ENCODE measurements at regions not wholly inside any gene's neighbourhood (a gene's known extent, or its start where the extent isn't known, plus 50 kb on each side); places are given as distances from the start of the nearest gene placed in this dataset.
"Not testable (repeated sequence)": the region's sequence is repeated elsewhere in the genome, so short reads cannot be mapped to it uniquely, and the experiment has no call there.

DNA sequence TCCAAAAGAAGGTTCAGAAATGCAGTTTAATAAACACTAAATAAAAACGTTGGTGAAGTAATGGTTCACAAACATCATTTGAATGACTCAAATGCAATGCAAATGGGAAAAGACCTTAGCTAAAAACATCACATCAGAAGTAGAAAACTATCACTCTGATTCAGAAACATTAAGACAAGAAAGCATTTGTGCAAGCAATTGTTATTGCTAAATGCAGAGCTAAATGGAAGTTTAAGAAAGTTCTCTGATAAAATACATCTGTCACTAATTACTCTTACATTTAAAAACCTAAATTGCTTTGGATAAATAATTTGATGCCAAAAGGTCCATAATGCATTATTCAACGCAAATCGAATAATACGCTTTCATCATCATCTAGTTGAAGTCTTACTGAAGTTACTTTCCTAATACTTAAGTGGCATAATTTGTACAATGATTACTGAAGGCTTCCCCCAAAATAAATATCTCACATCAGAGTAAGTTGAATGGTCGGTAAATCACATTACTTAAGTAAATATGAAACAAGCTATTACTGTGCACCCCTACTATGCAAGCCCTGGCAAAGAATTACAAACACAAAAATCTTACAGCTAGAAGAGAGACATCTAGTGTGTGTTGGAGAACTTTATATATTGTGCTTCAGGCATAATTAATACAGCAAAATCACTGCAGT is 105.7 kb upstream of the KCTD1 start:
- no peak for DNase-seq (ENCODE audit: low spot score)

DNA sequence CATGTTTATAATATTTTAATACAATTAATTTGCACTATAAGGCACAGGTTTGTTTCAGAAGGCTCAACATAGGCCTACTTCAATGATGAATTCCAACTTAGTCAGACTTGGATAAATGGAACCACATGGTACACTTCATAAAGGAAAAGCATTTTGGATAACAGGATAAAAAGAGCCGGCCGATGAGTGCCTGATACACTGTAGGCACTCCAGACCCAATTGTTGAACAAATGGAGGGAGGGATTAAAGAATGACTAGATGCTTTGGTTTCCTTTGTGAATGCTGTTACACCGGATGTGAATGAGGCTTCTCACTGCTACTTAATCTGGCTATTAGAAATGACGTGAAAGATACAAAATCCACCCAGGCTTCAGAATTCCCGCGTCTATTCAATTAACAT is 104.1 kb upstream of the KCTD1 start:
- no peak for DNase-seq (ENCODE audit: low spot score)

DNA sequence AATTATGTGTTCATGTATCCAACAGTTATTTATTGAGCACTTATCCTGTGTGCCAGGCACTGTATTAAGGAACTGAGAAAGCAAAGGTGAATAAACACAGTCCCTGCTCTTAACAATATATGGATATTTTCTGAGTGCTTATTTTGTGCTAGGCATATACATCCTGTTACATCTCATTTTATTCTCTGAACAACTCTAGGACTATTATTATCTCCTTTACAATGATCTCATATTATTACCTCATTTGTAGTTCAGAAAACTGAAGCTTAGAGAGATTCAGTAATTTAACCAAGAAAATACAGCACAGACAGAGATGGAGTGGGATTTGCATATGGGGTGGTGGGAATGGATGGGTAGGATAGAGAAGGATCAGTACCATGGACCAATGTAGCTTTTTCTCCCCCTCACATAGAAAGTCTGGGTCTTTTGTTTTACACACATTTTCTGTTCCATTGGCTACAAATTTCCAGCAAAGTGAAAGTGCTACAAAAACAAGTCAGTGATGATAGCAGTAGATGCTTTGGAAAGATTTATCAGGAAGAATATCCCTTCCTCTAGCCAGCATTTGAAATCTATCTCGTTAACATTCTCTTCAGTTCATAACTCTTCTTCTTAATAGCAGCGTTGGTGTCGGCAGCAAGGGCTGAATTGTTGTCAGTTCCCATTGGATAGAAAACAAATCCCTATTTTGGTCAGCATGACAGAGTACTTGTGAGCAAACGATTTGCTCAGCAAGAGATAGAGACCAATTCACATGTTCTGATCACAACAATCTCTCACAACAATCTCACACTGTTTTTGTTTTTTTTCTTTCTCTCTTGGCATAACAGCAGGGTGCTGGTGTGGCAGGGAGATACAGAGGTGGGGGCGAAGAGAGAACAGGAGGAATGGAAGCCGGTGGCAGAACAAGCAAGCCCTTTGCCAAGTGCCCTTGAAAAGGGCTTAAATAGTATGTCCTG is 102.2 kb upstream of the KCTD1 start:
- no peak for DNase-seq (ENCODE audit: low spot score)

DNA sequence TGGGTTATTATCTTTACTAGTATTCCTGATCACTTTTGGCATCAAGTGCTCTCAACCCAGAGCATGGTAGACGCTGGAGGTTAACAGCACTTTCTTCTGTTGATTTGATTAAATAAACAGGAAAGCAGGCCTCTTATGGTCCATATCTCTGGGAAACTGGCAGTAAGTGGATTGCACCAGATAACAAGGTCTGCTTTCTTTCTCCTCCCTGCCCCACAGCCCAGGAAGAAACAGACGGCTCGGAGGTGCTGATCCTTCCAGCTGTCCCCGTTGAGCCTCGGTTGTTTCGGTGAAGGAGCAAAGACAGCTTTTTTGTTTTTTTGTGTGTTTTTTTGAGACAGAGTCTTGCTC is 100.8 kb upstream of the KCTD1 start:
- DNase-seq (ENCODE audit: low spot score), result no peak

DNA sequence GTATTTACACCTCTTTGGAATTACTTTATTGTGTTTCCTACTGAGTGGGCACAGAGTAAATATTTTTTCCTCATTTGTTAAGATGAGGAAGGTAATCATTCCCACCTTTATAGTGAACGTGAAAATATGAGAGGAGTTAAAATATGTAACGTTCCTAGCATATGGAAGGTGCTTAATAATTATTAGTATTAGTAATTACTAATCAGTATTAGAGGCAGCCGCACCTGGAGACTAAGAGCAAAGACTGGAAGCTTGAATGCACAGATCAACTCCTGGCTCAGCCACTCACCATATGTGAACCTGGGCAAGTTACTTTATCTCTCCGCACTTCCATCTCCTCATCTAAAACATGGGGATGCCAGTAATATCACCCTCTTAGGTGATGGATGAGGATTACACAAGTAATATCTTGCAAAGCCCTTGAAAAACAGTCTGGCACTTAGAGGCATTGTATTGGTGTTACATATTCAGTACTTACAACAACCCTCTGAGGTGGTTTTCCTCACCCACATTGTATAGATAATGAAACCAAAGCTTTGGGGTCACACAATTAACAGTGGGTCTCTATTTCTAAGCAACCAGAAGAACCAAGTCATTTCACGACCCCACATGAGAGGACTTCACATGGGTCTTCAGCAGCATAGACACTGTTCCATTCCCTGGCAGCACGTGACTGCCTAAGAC is 100.3 kb upstream of the KCTD1 start:
- no peak for DNase-seq (ENCODE audit: low spot score)

DNA sequence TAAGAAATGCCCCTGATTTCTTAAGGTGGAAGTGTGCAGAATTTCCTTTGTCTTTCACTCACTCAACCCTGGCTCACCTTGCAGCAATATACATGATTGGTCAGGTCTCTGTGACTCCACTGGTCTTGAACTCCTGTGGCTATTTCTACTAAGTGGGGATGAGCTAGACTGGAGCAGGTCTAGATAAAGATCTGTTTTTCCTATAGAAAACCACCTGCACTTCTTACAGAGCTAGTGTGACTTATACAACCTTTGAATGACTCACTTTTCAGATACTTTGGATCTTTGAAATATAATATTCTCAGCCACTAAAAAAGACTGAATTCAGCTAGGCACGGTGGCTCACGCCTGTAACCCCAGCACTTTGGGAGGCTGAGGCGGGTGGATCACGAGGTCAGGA is 98.5 kb upstream of the KCTD1 start:
- no peak for DNase-seq (ENCODE audit: low spot score)

DNA sequence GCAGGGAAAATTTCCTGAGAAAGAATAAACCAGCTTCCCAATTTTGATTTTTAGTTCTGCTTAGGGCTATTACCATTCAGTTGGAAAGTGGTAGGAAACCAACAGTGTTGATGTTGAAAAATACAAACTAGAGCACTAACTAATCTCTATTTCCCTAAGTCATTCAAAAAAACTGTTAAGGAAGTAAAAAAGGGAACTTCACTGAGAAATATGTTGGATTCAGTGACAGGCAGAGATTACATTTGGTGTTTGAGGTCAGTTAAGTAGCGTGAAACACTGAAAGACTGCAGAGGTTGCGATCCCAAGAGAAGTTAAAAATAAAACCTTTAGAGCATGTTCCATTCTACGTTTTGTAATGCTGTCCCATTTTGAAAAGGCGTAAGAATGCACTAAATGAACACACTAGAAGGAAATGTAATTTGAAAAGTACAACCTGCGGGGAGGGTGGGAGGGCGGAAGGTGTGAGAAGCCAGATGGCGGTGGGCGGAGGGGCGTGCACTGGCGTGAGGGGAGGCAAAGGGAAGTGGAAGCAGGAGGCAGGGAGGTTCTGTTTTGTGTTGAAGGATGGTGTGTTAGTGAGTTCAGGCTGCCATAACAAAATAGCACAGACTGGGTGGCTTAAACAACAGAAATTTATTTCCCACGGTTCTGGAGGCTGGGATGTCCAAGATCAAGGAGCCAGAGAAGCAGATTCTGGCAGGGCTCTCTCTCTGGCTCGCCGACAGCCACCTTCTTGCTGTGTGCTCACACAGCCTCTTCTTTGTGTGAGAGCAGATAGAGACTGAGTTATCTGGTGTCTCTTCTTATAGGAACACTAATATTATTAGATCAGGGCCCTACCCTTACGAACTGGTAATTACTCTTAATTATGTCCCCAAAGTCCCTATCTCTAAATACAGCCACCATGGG is 94.3 kb upstream of the KCTD1 start:
- no peak for DNase-seq (ENCODE audit: low spot score)

DNA sequence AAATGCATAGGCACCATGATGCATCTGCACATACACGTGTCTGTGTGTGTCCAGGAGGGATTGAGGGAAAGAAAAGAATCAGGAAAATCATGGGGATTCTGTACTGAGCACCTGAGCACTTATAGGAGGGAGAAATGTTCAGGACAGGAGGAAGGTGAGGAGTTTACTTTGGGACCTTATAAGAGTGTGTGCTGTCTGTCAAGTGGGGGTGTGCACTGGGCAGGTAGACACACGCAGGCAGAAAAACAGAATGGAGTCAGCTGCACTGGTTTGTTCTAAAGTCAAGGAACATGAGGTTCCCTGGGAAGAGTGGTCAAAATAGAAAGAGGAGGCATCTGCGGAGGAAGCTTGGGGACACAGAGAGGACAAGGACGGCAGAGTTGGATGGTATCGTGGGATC is 92.2 kb upstream of the KCTD1 start:
- DNase-seq (ENCODE audit: low spot score), result no peak

DNA sequence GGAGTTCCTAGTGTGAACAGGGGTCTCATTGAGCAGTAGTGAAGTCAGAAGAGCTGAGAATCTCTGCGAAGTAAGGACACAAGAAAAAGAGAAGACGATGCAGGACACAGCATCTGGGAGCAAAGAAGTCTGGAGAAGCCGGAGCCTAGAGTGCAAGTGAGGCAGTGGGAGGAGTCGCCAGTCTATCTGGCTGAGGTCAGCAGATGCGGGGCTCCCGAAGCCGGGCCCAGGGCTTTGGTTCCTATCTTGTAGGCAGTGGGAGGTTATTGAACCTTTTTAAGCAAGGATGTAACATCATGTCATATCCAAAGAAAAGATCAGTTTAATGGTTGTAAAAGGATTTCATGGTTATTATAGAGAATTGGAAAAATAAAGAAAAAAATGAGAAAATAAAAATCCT is 90.8 kb upstream of the KCTD1 start:
- no peak for DNase-seq (ENCODE audit: low spot score)

DNA sequence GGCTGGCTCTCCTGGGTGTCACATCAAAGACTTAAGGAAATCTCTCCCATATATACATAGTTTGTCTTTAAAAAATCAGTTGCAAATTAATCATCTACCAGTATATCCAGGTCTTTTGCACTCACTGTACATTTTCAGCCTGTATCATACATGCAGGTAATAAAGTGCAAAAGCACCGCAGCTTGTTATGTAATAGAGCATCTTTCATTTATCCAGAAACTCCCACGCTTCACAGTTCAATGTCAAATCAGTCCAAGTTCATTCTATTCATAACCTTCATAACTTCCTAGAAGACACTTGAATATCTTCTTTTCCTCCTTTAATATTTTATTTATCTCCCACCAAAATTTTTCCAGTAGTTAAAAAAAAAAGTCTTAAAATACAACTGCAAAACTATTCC is 89.6 kb upstream of the KCTD1 start:
- DNase-seq (ENCODE audit: low spot score), result no peak

DNA sequence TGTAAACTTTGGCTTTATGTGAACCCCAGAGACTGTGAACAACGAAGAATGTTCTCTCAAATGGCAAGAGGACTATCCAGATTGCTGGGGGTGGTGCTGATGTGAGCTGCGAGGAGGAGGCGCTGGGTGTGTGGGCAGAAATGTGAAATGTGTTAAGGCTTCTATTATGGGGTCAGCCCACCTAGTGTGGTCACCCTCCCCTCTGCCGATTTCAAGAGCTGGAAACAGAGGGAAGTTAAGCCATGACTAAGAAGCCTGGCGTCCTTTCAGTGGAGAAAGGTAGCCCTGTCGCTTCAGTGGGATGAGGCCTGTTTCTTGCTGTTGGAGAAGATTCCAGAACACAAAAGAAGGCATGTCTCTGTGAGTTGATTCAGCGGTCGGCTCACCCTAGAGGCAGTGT is 89.0 kb upstream of the KCTD1 start:
- DNase-seq (ENCODE audit: low spot score), result no peak

DNA sequence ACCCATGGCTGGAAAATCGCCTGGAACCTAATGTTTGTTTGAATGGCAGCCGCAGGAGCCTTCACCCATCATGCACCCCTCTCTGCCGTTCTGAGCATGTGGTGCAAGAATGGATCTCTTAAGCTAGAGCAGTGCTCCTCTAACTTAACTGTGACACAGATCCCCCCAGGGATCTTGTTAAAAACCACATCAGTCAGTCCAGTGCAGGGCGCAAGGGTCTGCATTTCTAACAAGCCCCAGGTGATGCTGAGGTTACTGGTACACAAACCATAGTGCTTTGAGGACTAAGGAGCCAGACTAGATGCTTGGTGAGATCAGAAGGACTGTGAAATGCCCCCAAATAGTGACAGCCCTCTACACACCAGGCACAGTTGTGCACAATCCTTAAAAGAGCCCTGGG is 87.1 kb upstream of the KCTD1 start:
- DNase-seq (ENCODE audit: low spot score), result no peak

DNA sequence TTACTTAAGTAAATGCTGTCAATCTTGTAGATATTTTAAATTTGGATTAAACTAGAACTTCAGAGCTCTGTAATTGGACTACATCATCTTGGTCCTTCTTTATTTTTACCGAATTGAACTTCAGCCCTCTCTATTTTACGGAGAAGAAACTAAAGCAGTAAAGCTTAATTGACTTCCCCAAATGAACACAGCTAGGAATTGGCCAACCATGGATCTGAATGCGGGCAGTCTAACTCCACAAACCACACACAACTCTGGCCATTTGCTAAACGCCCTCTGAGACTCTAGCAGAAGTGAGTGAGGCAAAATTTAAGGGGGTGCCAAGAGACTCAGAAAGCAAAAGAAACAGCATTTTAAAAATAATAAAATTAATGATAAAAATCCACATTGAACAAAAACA is 86.3 kb upstream of the KCTD1 start:
- DNase-seq (ENCODE audit: low spot score), result no peak

DNA sequence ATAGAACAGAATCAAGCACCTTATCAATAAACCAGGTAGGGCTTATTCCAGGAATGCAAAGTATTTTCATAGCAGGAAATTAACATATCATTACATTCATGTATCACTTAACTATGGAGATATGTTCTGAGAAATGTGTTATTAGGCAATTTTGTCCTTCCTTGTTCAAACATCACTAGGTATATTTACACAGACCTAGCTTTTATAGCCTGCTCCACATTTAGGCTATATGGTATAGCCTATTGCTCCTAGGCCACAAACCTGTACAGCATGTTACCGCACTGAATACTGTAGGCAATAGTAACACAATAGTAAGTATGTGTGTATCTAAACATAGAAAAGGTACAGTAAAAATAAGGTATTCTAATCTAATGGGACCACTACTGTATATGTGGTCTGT is 82.8 kb upstream of the KCTD1 start:
- DNase-seq (ENCODE audit: low spot score), result no peak

DNA sequence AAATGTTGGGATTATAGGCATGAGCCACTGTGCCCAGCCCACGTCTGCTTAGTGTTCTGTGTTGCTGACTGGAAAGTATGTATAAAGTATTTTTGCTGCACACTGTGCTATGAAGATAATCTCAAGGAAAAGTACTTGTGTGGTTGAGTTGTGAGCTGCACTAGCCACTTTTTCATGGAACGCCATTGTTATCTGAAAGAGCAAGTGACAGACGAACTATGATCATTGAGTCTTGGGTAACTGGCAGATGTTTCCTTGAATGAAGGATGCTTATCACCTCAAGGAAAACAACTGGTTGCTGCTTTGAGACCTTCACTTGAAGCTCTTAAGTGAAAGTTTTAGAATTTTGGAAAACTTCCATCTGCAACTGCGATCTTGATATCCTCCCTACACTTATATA is 82.2 kb upstream of the KCTD1 start:
- DNase-seq (ENCODE audit: low spot score), result no peak

DNA sequence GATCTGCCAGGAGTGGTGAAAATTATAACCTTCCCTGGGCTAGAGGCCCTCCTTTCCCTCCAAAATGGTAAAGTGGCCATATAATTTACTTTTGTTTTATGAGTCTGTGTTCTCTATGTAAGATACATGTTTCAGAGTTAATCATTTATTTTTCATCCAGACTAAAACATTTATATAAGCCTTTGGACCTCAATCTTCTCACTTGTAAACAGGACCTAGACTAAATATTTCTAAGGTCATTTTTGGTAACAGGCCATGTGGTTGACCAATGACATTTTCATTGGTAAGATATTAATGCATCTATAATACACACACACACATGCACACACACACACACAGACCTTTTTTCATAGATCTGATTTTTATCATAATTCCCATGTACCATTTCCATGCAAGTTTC is 79.7 kb upstream of the KCTD1 start:
- no peak for DNase-seq (ENCODE audit: low spot score)

DNA sequence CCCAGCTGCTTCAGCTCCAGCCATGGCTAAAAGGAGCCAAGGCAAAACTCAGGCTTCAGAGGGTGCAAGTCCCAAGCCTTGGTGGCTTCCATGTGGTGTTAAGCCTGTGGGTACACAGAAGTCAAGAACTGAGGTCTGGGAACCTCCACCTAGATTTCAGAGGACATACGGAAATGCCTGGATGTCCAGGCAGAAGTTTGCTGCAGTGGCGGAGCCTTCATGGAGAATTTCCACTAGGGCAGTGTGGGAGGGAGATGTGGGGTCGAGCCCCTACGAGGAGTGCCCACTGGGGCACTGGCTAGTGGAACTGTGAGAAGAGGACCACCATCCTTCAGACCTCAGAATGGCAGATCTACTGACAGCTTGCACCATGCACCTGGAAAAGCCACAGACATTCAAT is 76.1 kb upstream of the KCTD1 start:
- DNase-seq (ENCODE audit: low spot score), result no peak

DNA sequence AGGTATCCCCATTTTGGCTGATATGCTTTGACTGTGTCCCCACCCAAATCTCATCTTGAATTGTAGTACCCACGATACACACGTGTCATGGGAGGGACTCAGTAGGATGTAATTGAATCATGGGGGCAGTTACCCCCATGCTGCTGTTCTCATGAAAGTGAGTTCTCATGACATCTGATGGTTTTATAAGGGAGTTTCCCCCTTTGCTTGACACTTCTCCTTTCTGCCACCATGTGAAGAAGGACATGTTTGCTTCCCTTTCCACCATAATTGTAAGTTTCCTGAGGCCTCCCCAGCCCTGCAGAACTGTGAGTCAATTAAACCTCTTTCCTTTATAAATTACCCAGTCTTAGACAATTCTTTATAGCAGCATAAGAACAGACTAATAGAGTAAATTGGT is 75.0 kb upstream of the KCTD1 start:
- not testable (repeated sequence) for DNase-seq (ENCODE audit: low spot score)

DNA sequence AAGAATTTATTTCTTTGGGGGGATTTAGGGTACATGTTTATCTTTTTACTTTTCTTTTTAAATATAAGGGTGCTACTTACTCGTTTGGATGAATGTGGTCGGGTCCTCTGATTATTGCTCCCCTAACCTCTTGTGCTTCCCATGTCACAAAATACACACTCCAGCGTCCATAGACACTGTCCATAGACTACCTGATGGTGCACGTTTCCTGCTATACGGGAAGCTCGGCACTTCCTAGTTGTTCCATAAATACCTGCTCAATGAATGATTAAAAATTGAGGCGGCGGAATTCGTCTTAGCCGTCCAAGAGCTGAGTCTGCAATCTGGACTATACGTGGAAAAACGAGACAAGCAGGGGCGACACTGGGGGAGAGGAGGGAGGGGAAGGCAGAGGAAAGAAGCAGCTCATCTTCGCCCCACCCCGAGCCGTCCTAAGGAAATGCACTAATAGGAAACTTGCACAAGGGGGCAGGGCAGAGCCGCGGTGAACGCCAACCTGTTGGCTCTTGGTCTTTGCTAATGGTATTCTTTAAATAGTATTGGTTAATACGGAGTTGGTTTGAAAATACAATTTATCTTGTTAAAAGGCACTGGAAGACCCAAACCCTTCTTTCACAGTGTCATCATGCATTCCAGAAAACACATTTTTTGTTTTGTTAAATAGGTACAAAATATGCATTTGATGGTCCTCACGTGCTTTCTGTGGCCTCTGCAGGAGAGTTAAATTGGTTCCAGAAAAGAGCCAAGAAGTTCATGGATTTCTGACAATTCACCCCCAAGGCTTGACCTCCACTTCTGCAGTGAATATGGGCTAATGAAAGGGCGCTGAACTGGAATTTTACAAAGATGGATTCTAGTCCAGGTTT is 73.0 kb upstream of the KCTD1 start:
- peak; percentile 67 for DNase-seq (ENCODE audit: low spot score)

DNA sequence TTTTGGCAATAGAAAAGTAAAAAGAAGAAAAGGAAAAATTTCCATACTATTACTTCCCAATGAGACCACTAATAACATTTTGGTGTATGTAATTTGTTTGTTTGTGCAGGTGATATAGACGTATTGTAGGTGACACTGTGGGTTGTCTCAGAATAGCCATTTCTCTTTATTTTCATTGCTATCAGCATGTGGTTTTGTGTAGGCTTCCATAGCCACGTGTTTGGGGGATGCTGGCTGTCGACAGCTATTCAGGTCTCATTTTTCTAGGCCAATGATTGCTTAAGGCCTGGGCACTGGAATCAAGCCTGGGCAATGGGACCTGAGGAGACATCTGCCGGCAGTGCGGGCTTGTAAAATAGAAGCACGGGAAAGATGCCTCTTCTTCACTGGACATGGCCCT is 71.0 kb upstream of the KCTD1 start:
- no peak for DNase-seq (ENCODE audit: low spot score)

DNA sequence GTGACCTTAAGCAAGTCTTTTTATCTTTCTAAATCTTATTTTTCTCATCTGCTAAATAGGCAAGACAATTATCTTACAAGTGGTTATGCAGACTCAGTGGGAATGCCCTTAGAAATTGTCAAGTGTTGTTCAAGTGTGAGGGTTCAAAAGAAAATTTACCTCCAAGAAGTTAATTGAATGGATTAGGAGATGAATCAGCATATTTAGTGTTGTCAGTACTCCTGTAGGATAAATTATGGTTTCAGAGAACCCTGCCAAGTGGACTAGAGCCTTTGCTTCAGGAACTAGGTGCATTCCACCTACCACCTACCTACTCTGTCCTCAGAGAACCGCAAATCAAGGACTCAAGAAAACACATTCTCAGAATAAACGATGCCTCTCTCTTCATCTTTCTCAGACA is 69.8 kb upstream of the KCTD1 start:
- DNase-seq (ENCODE audit: low spot score), result no peak
